Liver (tissue), 8 donors: ENCODE measurements at regions not wholly inside any gene's neighbourhood (a gene's known extent, or its start where the extent isn't known, plus 50 kb on each side); places are given as distances from the start of the nearest gene placed in this dataset.

Experiments used
- DNase-seq: peaks from one replicate; pipeline ENCODE4 v3.0.0-alpha.2; 2017; ENCODE audit warnings: low spot score
- H3K27ac ChIP-seq, 2 donors: one replicate each; pipeline ENCODE4 v1.7.0; 2013; ENCODE audit warnings: inconsistent platforms in 2 of 2, low read length in 2 of 2, control low read depth in 1 of 2, low read depth in 1 of 2, mild to moderate bottlenecking in 1 of 2
- H3K27me3 ChIP-seq, 4 donors: one replicate each; pipeline versions ENCODE4 v1.6.1 to v1.7.0; 2013; ENCODE audit warnings: low read length in 3 of 4, inconsistent platforms in 1 of 4, mild to moderate bottlenecking in 1 of 4, moderate library complexity in 1 of 4; ENCODE audit not compliant: control insufficient read depth in 4 of 4, insufficient read depth in 4 of 4
- H3K36me3 ChIP-seq, 4 donors: one replicate each; pipeline versions ENCODE4 v1.6.1 to v1.7.0; 2013; ENCODE audit warnings: low read length in 3 of 4, mild to moderate bottlenecking in 3 of 4, low read depth in 1 of 4, moderate library complexity in 1 of 4; ENCODE audit not compliant: control insufficient read depth in 4 of 4, insufficient read depth in 3 of 4
- H3K4me1 ChIP-seq, 4 donors: one replicate each; pipeline versions ENCODE4 v1.6.1 to v1.7.0; 2013; ENCODE audit warnings: low read length in 3 of 4, mild to moderate bottlenecking in 3 of 4, moderate library complexity in 1 of 4; ENCODE audit not compliant: control insufficient read depth in 4 of 4, insufficient read depth in 4 of 4
- H3K4me3 ChIP-seq, 3 donors: one replicate each; pipeline versions ENCODE4 v1.6.1 to v1.7.0; 2013; ENCODE audit warnings: low read length in 3 of 3, control low read depth in 1 of 3, low read depth in 1 of 3, mild to moderate bottlenecking in 1 of 3
- H3K9ac ChIP-seq, 2 donors: one replicate each; pipeline ENCODE4 v1.7.0; 2013; ENCODE audit warnings: low read length in 2 of 2, mild to moderate bottlenecking in 2 of 2, moderate library complexity in 2 of 2, control low read depth in 1 of 2, low read depth in 1 of 2
- H3K9me3 ChIP-seq, 4 donors: one replicate each; pipeline versions ENCODE4 v1.6.1 to v1.7.0; 2013; ENCODE audit warnings: low read length in 3 of 4; ENCODE audit not compliant: control insufficient read depth in 4 of 4
- EGR1 ChIP-seq, 2 donors: IDR thresholded peaks; 2 replicates each; pipeline ENCODE4 v1.6.1; 2016 to 2018; ENCODE audit warnings: antibody characterized with exemption in 2 of 2, low read depth in 2 of 2
- FOXA1 ChIP-seq: IDR thresholded peaks from 2 replicates; pipeline ENCODE4 v1.6.1; 2016; ENCODE audit warnings: antibody characterized with exemption
- FOXA2 ChIP-seq: IDR thresholded peaks from 2 replicates; pipeline ENCODE4 v1.6.1; 2016; ENCODE audit warnings: antibody characterized with exemption
- GABPA ChIP-seq, 2 donors: IDR thresholded peaks in 1 of 2; conservative IDR thresholded peaks in 1 of 2; 2 replicates each; pipeline ENCODE4 v1.6.1; 2016; ENCODE audit warnings: antibody characterized with exemption in 2 of 2, mild to moderate bottlenecking in 1 of 2, moderate library complexity in 1 of 2
- HNF4A ChIP-seq, 2 donors: conservative IDR thresholded peaks; 2 replicates each; pipeline ENCODE4 v1.6.1; 2016; ENCODE audit warnings: antibody characterized with exemption in 2 of 2, mild to moderate bottlenecking in 2 of 2
- HNF4G ChIP-seq: IDR thresholded peaks from 2 replicates; pipeline ENCODE4 v1.6.1; 2016; ENCODE audit warnings: antibody characterized with exemption
- JUND ChIP-seq, 2 donors: IDR thresholded peaks; 2 replicates each; pipeline ENCODE4 v1.6.1; 2016; ENCODE audit warnings: antibody characterized with exemption in 2 of 2
- NR2F2 ChIP-seq: IDR thresholded peaks from 2 replicates; pipeline ENCODE4 v1.6.1; 2016; ENCODE audit warnings: antibody characterized with exemption
- RAD21 ChIP-seq, 2 donors: IDR thresholded peaks; 2 replicates each; pipeline ENCODE4 v1.6.1; 2016; ENCODE audit warnings: antibody characterized with exemption in 2 of 2, mild to moderate bottlenecking in 2 of 2
- RXRA ChIP-seq, 2 donors: IDR thresholded peaks; 2 replicates each; pipeline ENCODE4 v1.6.1; 2017 to 2018; ENCODE audit warnings: antibody characterized with exemption in 2 of 2, mild to moderate bottlenecking in 1 of 2
- SP1 ChIP-seq: IDR thresholded peaks from 2 replicates; pipeline ENCODE4 v1.6.1; 2018; ENCODE audit warnings: antibody characterized with exemption, mild to moderate bottlenecking
- TAF1 ChIP-seq: conservative IDR thresholded peaks from 2 replicates; pipeline ENCODE4 v1.6.1; 2016; ENCODE audit warnings: antibody characterized with exemption, mild to moderate bottlenecking
- YY1 ChIP-seq: IDR thresholded peaks from 2 replicates; pipeline ENCODE4 v1.6.1; 2016; ENCODE audit warnings: antibody characterized with exemption, mild to moderate bottlenecking
- WGBS: extraction: QIAGEN DNeasy Blood & Tissue Kit; methylation state at CpG from one replicate; pipeline ENCODE4 v1.1.7; 2013; 5-methylcytosine and 5-hydroxymethylcytosine counted together
- TF ChIP-seq, protein P1 (sequence below): IDR thresholded peaks from 2 replicates; pipeline ENCODE4 v1.6.1; 2016; ENCODE audit warnings: antibody characterized with exemption
- TF ChIP-seq, protein P2 (sequence below): fragments of 150-350 bp; IDR thresholded peaks from 2 replicates; pipeline ENCODE4 v1.5.1; 2017; ENCODE audit warnings: improper control_type of control experiment, low read depth, low read length; ENCODE audit not compliant: missing input control
- TF ChIP-seq, protein P3 (sequence below): IDR thresholded peaks from 2 replicates; pipeline ENCODE4 v1.6.1; 2016; ENCODE audit warnings: antibody characterized with exemption, mild to moderate bottlenecking
- TF ChIP-seq, protein P4 (sequence below): IDR thresholded peaks from 2 replicates; pipeline ENCODE4 v1.6.1; 2016; ENCODE audit warnings: antibody characterized with exemption
- TF ChIP-seq, protein P5 (sequence below): IDR thresholded peaks from 2 replicates; pipeline ENCODE4 v1.6.1; 2016; ENCODE audit warnings: antibody characterized with exemption
- donor health status: healthy.
- donor health status: healthy.
- donor health status: healthy.
- donor health status: healthy.
- donor health status: healthy.

DNA sequence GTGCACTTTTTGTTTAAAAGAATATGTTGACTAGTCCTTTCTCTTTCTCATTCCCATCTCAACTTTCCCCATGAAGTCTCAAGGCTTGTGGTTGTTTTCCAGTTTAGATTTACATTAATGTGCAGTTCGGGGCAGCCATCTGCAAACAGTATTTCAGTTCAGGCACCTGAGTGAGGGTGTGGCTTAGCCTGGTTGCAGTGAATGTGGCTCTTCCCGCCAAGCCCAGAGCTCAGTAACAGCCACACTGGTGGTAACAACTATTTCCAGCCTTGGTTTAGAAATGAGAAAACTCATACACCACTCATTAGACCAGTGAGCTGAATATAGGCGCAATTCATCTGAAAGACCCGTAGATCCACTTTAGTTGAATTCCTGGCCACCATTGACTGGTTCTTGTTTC, 394.3 kb downstream of the CMPK2 start:
- TF ChIP-seq RAD21 (IDR thresholded peaks at IDR 0.05) (no peak), FOXA2 (no peak), JUND (IDR thresholded peaks at IDR 0.05) (no peak), YY1 (no peak), EGR1 (IDR thresholded peaks at IDR 0.05; ENCODE audit: low read depth in 2 of 2) (no peak), HNF4G (no peak), FOXA1 (no peak), RXRA (IDR thresholded peaks at IDR 0.05) (no peak), HNF4A (conservative IDR thresholded peaks at IDR 0.05) (no peak), GABPA (IDR thresholded peaks at IDR 0.05 in 1 of 2, conservative IDR thresholded peaks at IDR 0.05 in 1 of 2) (no peak), SP1 (no peak), TAF1 (no peak), NR2F2 (no peak)
- TF ChIP-seq, protein P1, sequence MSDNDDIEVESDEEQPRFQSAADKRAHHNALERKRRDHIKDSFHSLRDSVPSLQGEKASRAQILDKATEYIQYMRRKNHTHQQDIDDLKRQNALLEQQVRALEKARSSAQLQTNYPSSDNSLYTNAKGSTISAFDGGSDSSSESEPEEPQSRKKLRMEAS, result no peak
- TF ChIP-seq, protein P2, sequence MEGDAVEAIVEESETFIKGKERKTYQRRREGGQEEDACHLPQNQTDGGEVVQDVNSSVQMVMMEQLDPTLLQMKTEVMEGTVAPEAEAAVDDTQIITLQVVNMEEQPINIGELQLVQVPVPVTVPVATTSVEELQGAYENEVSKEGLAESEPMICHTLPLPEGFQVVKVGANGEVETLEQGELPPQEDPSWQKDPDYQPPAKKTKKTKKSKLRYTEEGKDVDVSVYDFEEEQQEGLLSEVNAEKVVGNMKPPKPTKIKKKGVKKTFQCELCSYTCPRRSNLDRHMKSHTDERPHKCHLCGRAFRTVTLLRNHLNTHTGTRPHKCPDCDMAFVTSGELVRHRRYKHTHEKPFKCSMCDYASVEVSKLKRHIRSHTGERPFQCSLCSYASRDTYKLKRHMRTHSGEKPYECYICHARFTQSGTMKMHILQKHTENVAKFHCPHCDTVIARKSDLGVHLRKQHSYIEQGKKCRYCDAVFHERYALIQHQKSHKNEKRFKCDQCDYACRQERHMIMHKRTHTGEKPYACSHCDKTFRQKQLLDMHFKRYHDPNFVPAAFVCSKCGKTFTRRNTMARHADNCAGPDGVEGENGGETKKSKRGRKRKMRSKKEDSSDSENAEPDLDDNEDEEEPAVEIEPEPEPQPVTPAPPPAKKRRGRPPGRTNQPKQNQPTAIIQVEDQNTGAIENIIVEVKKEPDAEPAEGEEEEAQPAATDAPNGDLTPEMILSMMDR, result no peak
- TF ChIP-seq, protein P3, sequence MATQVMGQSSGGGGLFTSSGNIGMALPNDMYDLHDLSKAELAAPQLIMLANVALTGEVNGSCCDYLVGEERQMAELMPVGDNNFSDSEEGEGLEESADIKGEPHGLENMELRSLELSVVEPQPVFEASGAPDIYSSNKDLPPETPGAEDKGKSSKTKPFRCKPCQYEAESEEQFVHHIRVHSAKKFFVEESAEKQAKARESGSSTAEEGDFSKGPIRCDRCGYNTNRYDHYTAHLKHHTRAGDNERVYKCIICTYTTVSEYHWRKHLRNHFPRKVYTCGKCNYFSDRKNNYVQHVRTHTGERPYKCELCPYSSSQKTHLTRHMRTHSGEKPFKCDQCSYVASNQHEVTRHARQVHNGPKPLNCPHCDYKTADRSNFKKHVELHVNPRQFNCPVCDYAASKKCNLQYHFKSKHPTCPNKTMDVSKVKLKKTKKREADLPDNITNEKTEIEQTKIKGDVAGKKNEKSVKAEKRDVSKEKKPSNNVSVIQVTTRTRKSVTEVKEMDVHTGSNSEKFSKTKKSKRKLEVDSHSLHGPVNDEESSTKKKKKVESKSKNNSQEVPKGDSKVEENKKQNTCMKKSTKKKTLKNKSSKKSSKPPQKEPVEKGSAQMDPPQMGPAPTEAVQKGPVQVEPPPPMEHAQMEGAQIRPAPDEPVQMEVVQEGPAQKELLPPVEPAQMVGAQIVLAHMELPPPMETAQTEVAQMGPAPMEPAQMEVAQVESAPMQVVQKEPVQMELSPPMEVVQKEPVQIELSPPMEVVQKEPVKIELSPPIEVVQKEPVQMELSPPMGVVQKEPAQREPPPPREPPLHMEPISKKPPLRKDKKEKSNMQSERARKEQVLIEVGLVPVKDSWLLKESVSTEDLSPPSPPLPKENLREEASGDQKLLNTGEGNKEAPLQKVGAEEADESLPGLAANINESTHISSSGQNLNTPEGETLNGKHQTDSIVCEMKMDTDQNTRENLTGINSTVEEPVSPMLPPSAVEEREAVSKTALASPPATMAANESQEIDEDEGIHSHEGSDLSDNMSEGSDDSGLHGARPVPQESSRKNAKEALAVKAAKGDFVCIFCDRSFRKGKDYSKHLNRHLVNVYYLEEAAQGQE, result no peak
- TF ChIP-seq, protein P4, sequence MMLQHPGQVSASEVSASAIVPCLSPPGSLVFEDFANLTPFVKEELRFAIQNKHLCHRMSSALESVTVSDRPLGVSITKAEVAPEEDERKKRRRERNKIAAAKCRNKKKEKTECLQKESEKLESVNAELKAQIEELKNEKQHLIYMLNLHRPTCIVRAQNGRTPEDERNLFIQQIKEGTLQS, result no peak
- TF ChIP-seq, protein P5, sequence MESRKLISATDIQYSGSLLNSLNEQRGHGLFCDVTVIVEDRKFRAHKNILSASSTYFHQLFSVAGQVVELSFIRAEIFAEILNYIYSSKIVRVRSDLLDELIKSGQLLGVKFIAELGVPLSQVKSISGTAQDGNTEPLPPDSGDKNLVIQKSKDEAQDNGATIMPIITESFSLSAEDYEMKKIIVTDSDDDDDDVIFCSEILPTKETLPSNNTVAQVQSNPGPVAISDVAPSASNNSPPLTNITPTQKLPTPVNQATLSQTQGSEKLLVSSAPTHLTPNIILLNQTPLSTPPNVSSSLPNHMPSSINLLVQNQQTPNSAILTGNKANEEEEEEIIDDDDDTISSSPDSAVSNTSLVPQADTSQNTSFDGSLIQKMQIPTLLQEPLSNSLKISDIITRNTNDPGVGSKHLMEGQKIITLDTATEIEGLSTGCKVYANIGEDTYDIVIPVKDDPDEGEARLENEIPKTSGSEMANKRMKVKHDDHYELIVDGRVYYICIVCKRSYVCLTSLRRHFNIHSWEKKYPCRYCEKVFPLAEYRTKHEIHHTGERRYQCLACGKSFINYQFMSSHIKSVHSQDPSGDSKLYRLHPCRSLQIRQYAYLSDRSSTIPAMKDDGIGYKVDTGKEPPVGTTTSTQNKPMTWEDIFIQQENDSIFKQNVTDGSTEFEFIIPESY, result no peak
- no peaks in the 10 kb centered on the region for H3K36me3 ChIP-seq
- no peaks in the 10 kb centered on the region for H3K4me1 ChIP-seq
- no peak overlapping the region for H3K27ac ChIP-seq
- no peaks in the 10 kb centered on the region for H3K9me3 ChIP-seq
- DNase-seq, result no peak
- H3K4me3 ChIP-seq, result no peak overlapping the region
- H3K27me3 ChIP-seq, result peaks cover 0 to 5% (median under 1%) of the 10 kb centered on the region in 4 donors
- no peak overlapping the region for H3K9ac ChIP-seq
- WGBS, result 76% methylated on average over 4 of the region's 4 CpGs
